DOHH2 (cell line): ENCODE measurements at regions not wholly inside any gene's neighbourhood (a gene's known extent, or its start where the extent isn't known, plus 50 kb on each side); places are given as distances from the start of the nearest gene placed in this dataset.

Source experiments
- H3F3A ChIP-seq: fragments of 200-600 bp; sonication (generic), shearing (Covaris generic); 2 replicates; pipeline ENCODE4 v1.6.0; 2016; ENCODE audit warnings: antibody characterized with exemption, mild to moderate bottlenecking; ENCODE audit not compliant: control insufficient read depth, insufficient read depth
- H3K27ac ChIP-seq: fragments of 200-600 bp; sonication (generic); 2 replicates; pipeline ENCODE4 v1.5.1; 2014; ENCODE audit warnings: low read depth, mild to moderate bottlenecking, low read length, moderate library complexity
- H3K27me3 ChIP-seq: fragments of 200-600 bp; sonication (generic); 2 replicates; pipeline ENCODE4 v1.6.1; 2014; ENCODE audit warnings: mild to moderate bottlenecking, low read length, mixed read lengths; ENCODE audit not compliant: control insufficient read depth
- H3K36me3 ChIP-seq: fragments of 200-600 bp; sonication (generic); 2 replicates; pipeline ENCODE4 v1.6.1; 2014; ENCODE audit warnings: mild to moderate bottlenecking, low read length, moderate library complexity, mixed read lengths; ENCODE audit not compliant: control insufficient read depth
- H3K4me1 ChIP-seq: fragments of 200-600 bp; sonication (generic); 2 replicates; pipeline ENCODE4 v1.6.1; 2014; ENCODE audit warnings: mild to moderate bottlenecking, low read length, mixed read lengths; ENCODE audit not compliant: control insufficient read depth
- H3K4me2 ChIP-seq: fragments of 200-600 bp; sonication (generic); 2 replicates; pipeline ENCODE4 v1.6.0; 2014; ENCODE audit warnings: mild to moderate bottlenecking, low read length, moderate library complexity
- H3K4me3 ChIP-seq: fragments of 200-600 bp; sonication (generic); 2 replicates; pipeline ENCODE4 v1.5.1; 2014; ENCODE audit warnings: mild to moderate bottlenecking, low read length, mixed read lengths
- H3K79me2 ChIP-seq: fragments of 200-600 bp; sonication (generic); 2 replicates; pipeline ENCODE4 v1.6.1; 2014; ENCODE audit warnings: mild to moderate bottlenecking, low read length, mixed read lengths; ENCODE audit not compliant: control insufficient read depth
- H3K9me2 ChIP-seq: fragments of 200-600 bp; sonication (generic); replicated peaks from 2 replicates; pipeline ENCODE4 v1.6.1; 2014; ENCODE audit warnings: mild to moderate bottlenecking, low read length, mixed read lengths; ENCODE audit not compliant: control insufficient read depth
- H3K9me3 ChIP-seq: fragments of 200-600 bp; sonication (generic); 2 replicates; pipeline ENCODE4 v1.6.1; 2014; ENCODE audit warnings: antibody characterized with exemption, low read length, mixed read lengths; ENCODE audit not compliant: control insufficient read depth, insufficient read depth
- H4K20me1 ChIP-seq: fragments of 200-600 bp; sonication (generic); 2 replicates; pipeline ENCODE4 v1.6.0; 2014; ENCODE audit warnings: low read depth, mild to moderate bottlenecking, antibody characterized with exemption, low read length, moderate library complexity; ENCODE audit not compliant: control insufficient read depth, insufficient read depth
- CTCF ChIP-seq: fragments of 200-600 bp; sonication (generic); IDR thresholded peaks from one replicate; pipeline ENCODE4 v1.5.1; 2014; ENCODE audit warnings: antibody characterized with exemption, mild to moderate bottlenecking, low read depth, low read length; ENCODE audit not compliant: poor library complexity, severe bottlenecking
- EZH2phosphoT487 ChIP-seq: fragments of 200-600 bp; sonication (generic); IDR thresholded peaks from 2 replicates; pipeline ENCODE4 v1.6.1; 2017; ENCODE audit warnings: borderline replicate concordance, mild to moderate bottlenecking, antibody characterized with exemption, low read length, moderate library complexity, mixed read lengths

- no peak for TF ChIP-seq CTCF
- no peak for TF ChIP-seq EZH2phosphoT487
- no peak overlapping the region for H3K27ac ChIP-seq
- H3K79me2 ChIP-seq = no peaks in the 10 kb centered on the region
- H4K20me1 ChIP-seq = no peaks in the 10 kb centered on the region
- H3K27me3 ChIP-seq = 0 out of 2 replicates have a peak, but pooled peaks cover 2% of the 10 kb centered on the region
- no peaks in the 10 kb centered on the region for H3K9me2 ChIP-seq
- no peaks in the 10 kb centered on the region for H3K36me3 ChIP-seq
- H3F3A ChIP-seq = no peaks in the 10 kb centered on the region
- H3K4me2 ChIP-seq = no peak overlapping the region
- no peaks in the 10 kb centered on the region for H3K4me1 ChIP-seq
- H3K4me3 ChIP-seq = no peak overlapping the region
- no peaks in the 10 kb centered on the region for H3K9me3 ChIP-seq
Observed at GRCh38 chr11:104570078-104570701, 328.1 kb downstream of the CASP12 start.

- no peaks in the 10 kb centered on the region for H3K4me1 ChIP-seq
- no peaks in the 10 kb centered on the region for H3K9me3 ChIP-seq
- H3K27me3 ChIP-seq = 0 out of 2 replicates have a peak, but pooled peaks cover 1% of the 10 kb centered on the region
- H3K4me3 ChIP-seq = no peak overlapping the region
- no peaks in the 10 kb centered on the region for H3K36me3 ChIP-seq
- no peak overlapping the region for H3K27ac ChIP-seq
- no peaks in the 10 kb centered on the region for H4K20me1 ChIP-seq
- no peak for TF ChIP-seq CTCF
- no peaks in the 10 kb centered on the region for H3F3A ChIP-seq
- no peaks in the 10 kb centered on the region for H3K9me2 ChIP-seq
- no peaks in the 10 kb centered on the region for H3K79me2 ChIP-seq
- no peak overlapping the region for H3K4me2 ChIP-seq
Observed at GRCh38 chr11:104565583-104565961, 332.7 kb downstream of the CASP12 start.

DNA sequence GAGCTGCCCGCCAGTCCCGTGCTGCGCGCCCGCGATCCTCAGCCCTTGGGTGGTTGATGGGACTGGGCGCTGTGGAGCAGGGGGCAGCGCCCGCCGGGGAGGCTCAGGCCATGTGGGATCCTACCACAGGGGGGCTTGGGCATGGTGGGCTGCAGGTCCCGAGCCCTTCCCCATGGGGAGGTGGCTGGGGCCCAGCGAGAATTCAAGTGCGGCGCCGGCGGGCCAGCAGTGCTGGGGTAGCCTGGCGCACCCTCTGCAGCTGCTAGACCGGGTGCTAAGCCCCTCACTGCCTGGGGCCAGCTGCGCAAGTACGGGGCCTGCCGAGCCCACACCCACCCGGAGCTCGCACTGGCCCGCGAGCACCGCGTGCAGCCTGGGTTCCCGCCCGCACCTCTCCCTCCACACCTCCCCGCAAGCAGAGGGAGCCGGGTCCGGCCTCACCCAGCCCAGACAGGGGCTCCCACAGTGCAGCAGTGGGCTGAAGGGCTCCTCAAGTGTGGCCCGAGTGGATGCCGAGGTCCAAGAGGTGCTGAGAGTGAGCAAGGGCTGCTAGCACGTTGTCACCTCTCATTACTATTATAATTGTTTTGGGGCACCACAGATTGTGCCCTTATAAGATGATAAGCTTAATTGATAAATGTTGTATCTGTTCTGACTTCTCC, 333.2 kb downstream of the CASP12 start:
- Histone ChIP-seq H3K9me3 (no peaks in the 10 kb centered on the region), H3K4me3 (no peak overlapping the region), H4K20me1 (no peaks in the 10 kb centered on the region), H3K9me2 (no peaks in the 10 kb centered on the region), H3K4me2 (no peak overlapping the region), H3K4me1 (no peaks in the 10 kb centered on the region), H3K79me2 (no peaks in the 10 kb centered on the region), H3K36me3 (no peaks in the 10 kb centered on the region), H3K27ac (no peak overlapping the region), H3K27me3 (no peaks in the 10 kb centered on the region), H3F3A (no peaks in the 10 kb centered on the region)
- TF ChIP-seq CTCF (no peak), EZH2phosphoT487 (no peak)
